GM19239 (cell line): ENCODE measurements at regions not wholly inside any gene's neighbourhood (a gene's known extent, or its start where the extent isn't known, plus 50 kb on each side); places are given as distances from the start of the nearest gene placed in this dataset.

Source experiments
- DNase-seq: peaks from one replicate; pipeline ENCODE4 v3.0.0; 2011; ENCODE audit warnings: low spot score; ENCODE audit not compliant: insufficient read length
- FAIRE-seq: peaks from 2 replicates; lab custom pipeline; 2011; peaks lifted over from hg19 to GRCh38; lab: Jason Lieb, UNC

DNA sequence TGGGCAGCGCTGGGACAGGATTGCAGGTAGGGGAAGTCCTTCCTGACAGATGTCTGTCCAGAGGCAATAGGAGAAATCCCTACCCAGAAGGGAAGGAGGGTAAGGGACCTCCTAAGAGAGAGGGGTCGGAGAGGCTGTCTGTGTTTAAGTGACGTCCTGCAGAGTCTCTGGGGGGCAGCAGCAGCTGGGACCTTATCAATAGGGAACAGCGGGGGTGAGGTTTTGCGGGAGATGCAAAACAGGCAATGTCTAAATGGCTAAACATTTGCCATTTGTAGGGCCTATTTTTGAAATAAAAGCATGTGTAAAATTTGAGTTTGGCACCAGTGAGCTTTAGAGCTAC, 108.7 kb upstream of the HS6ST1 start:
- no peak for DNase-seq
- no peak for FAIRE-seq

DNA sequence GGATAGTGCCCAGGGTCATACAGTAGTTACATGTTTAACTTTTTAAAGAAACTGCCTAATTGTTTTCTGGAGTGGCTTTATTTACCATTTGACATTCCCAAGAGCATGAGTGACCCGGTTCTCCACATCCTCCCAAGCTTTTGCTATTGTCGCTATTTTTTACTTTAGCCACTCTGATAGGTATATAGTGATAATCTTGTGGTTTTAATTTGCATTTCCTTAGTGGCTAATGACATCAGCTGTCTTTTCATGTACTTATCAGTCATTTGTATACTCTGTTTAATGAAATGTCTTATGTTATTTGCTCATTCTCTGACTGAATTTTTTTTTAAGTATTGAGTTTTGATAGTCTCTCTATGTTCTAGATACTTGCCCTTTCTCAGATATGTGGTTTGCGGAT, 109.7 kb upstream of the HS6ST1 start:
- DNase-seq (no peak), FAIRE-seq (no peak)

DNA sequence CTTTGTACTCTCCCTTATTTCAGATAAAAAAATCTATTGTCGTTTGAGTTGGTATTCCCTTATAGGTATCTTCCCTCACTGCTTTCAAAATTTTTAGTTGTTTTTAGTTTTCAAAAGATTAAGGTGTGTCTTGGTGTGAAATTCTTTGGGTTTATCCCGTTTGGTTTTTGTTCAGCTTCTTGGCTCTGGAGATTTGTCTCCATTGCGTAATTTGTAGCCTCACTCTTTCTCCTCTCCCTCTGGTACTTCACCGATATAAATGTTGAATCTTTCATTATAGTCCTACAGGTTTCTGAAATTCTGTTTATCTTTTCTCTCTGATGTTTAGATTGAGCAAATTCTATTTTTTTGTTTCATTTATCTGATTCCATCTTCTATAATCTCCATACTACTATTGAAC, 113.8 kb upstream of the HS6ST1 start:
- FAIRE-seq (no peak), DNase-seq (no peak)

DNA sequence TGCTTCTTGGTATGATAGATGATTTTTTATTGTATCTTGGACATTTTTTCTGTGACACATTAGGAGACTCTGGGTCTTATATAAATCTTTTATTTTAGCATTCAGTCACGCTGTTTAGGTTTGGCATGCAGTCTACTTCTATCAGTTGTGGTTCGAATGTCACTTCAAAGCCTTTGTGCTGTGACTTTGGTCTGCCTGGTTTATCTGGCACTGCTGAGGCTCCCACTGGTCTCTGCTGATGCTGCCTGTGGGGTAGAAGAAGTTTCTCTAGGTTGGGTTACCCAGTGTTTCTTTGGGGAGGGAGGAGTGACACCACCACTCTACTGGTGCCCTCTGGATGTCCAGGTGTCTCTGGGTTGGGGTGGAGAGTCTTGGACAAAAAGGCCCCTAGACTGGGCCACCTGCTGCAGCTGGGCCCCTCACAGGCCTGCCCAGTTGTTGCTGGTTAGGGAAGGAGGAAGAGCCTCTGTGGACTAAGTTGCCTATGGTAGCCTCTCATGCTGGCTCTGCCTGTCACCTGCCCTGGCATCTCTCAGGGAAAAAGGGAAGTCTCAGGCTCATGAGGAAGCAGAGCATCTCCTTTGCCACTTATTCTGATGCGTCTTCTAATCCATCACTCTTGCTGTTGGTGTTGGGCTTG, 115.4 kb upstream of the HS6ST1 start:
- FAIRE-seq, result no peak
- no peak for DNase-seq

DNA sequence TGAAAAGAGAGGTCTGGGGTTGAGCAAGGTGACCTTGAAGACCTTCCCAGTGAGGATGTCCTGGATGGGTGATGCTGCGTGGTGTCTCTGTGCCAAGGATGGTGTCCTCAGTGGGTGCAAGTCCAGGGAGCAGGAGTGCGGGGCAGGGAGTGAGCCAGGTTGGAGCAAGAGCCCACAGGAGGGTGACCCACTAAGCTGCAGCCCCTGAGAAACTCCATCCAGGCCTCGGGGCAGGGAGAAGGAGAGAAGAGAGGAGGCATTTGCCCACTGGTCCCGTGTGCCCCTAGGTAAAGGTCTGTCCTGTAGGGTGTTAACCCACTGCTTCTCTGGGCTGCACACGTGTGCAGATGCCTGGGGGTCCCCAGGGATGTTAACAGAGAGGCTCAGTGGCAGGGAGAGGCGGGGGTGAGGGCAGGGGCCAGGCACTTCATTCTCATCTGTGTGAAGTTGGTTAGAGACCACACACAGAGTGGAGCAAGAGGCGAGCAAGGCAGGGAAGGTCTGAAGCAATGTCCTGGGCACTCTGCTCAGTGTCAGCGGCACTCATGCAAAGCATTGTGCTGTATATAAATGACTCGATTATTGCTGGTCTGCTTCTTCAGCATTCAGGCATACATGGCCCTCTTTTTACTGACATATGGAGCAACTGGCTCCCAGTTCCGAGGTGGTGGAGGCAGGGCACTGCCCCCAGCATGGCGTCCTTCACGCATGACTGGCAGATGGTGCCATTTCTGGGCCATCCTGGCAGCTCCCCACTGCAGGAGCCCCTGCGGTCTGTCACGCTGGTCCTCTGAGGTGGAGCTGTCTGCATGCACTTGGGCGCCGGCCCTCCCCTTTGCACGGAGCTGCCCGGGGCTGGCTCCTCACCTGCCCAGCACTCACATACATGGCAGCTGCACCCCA, 117.2 kb upstream of the HS6ST1 start:
- no peak for FAIRE-seq

DNA sequence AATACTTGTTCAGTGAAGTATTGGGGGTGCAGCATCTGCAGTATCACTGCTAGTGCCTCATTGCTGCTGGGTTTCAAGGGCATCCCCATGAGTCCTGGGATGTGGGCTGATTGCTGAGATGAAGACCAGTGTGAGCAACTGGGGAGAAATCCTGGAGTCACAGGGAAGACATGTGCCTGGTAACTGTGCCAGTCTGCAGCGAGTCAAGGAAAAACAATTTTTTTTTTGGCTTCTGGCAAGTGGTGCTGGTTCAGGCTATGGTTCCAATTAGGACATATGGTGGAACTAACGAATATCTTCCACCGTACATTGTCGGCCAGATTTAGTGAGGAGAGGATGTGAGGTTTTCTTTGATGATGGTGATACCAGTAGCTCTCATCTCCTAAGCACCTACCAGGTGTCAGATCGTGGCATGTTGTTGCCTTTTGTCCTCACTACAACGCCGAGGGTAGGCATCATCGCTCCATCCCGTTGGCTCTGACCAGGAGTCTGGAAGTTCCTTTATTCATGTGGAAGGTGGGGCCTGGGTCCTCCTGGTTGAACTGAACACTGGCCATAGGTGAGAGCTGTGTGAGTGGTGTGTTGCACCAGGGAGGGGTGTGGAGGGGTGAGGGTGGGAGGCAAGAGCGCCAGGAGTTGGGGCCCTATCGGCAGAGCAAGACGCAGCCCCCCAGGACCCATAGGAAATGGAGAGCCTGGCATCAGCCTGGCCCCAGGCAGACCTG, 118.0 kb upstream of the HS6ST1 start:
- DNase-seq (no peak), FAIRE-seq (no peak)

More for the DNA sequence above, 117.2 kb upstream of the HS6ST1 start:
- DNase-seq, result no peak

DNA sequence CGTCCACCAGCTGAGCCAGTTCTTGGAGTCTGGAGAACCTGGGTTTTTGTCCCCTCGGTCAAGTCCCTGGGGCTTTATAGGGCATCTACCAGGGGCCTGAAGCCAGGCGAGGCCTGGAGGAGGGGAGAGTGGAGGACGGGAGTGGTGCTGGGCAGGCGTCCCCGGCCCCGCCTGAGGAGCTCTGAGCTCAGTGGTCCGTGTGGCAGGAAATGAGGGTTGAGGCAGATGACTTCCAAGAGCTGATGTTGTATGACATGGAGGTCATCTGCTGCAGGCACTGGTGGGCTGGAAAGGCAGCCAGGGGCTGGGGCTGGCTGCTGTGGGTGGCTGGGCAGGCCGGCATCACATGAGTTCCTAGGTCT, 118.5 kb upstream of the HS6ST1 start:
- FAIRE-seq (no peak), DNase-seq (no peak)

DNA sequence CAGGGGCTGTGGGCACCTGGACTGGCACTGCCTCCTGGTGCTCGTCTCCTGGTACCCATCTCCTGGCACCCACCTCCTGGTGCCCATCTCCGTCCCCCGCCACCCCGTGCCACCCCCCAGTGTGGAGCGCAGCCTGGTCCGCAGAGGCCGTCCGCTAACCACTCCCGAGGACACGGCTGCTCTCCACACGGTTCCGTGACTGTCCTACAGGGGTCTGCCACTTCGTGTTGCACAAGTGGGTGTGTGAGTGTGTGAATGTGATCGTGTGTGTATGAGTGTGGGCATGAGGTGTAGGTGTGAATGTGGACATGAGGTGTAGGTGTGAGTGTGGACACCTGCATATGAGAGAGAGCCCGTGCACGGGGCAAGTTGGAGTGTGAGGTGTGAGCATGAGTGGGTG, 119.4 kb upstream of the HS6ST1 start:
- DNase-seq (no peak), FAIRE-seq (no peak)

DNA sequence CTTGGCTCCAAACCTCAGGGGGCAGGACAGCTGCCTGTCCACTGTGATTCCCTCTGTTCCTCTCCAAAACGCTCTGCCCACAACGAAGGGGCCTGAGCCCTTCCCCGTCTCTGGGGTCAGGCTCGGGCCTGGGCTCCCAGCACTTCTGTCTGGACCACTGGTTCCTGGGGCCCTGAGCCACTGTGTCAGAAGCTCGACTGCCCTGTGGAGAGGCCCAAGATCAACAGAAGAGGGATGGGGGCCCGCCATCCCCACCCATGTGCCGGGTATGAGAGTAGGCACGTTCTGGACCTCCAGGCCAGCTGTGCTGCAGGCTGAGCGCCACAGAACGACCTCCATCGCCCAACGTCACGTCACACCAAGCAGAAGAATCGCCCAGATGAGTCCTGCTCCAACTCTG, 119.9 kb upstream of the HS6ST1 start:
- FAIRE-seq, result no peak
- DNase-seq, result no peak

DNA sequence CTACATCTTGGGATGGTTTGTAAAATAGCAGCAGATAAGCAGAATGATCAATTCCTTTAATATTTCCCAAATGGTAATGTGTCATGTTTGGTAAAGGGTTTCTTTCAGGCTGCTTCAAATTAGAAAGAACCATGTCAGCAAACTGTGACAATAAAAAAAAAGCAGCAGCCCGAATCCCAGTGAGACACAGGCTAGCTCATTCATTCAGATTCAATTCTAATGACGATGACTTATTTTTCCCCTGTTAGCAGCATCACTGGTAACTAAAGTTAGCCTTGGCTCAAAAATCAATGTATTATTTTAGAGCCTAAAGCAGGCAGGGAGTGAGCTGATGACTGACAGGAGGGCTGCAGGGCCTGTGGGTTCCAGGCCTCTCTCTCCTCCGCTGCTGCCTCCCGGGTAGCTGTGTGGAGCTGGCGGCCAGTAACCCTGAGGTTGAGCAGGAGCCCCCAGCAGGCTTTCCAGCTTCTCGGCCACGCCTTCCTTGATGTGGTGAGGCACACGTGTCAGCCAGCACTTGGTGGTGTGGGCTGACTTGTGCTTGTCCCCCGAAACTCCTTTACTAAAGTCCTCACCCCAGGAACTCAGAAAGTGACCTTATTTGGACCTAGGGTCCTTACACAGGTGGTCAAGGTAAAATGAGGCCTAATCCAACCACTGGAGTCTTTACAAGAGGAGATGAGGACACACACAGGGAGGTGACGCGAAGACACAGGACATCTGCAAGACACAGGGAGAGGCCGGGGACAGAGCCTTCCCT, 120.5 kb upstream of the HS6ST1 start:
- DNase-seq (no peak), FAIRE-seq (no peak)

DNA sequence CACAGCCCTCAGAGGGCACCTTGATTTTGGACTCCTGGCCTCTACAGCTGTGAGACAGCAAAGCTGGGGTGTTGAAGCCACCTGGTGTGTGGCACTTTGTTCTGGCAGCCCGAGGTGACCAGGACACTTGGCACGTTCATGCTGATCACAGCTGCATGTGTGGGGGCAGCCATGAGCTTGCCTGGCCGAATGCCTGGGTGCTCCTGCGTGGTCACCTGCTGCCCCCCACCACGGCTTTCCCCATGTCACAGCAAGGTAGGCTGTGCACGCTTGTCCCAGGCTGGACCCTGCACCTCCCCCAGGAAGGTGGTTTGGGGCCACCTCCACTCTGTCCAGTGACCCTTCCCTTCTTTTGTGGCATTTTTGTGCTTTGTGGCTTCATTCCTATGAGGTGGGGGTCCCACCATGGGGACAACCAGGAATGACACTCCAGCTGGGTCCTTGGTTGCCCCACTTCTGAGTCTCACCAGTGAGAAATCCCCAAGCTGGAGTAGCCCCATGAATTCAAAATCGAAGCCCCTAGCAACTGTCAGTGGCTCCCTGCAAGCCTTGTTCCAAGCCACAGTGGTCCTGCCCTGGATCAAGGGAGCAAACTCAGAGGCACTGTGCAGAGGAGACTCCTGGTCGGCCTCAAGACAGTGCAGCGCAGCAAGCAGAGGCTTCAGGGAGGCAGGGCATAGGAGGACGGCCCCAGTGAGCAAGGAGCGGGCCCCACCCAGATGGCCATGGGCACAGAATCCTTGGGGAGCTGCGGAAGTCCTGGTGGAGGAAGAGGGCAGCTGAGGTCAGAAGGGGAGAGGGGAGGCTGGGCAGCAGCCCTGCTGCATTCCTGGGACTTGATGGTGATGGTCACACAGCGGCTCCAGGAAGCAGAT, 121.4 kb upstream of the HS6ST1 start:
- FAIRE-seq, result no peak
- DNase-seq, result no peak

DNA sequence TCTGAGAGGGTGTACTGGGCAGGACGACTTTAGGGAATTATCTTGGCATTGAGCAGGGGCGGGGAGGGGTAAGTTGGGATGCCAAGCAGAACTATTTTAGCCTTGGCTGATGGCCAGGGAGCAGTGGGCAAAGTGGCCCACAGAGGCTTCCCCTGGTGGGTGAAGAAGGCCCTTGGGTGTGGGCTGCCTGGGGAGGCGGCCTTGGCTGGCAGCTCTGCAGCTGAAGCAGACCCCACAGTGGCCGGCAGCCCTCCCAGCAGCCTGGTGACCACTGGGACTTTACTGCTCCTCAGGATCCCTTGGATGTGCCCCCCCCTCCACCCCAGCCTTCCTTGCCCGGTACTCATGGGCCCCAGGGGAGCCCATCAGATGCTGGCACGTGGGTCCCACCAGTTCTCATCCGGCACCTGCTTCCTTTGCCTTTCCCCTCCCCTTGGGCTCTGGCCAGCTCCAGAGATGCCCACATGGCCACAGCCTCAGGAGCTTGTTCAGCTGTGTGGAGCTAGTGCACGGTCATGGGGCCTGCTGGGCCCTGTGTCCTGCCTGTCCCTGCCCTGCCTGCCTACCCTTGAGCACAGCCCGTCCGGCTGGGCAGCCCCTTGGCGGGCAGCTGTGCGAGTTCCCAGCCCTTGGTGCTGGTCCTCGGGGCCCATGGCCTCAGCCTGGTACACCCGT, 122.1 kb upstream of the HS6ST1 start:
- no peak for DNase-seq

DNA sequence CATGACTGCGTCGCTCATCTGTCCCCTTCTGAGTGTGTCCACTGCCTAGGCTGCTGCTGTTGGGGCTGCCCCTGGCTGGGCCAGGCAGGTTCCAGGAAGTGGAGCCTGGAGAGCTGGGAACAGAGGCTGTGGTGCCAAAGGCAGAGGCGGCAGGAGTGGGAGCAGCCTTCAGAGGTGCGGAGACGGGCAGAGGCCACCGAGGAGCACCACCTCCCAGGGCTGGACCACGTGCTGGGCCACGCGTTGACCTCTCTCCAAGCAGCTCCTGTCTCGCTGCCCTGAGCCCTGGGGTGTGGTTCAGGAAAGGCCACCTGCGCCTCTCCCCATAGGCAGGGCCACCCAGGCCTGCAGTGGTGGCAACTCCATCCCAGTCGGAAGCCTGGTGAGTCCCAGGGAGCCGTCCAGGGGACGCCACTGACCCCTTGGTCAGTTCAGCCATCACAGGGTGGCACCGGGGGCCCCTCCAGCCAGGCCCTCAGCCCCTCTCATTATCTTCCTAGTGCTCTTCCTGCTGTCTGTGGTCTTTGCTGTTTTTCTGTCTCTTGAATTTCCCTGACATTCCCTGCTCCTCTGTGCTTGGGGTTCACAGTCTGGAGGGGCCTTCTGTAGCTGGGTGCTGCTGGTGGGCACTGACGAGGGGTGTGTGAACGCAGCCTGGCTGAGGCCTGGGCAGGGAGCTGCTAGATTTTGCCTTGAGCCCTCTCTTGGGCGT, 122.8 kb upstream of the HS6ST1 start:
- no peak for FAIRE-seq

More for the DNA sequence above, 122.1 kb upstream of the HS6ST1 start:
- no peak for FAIRE-seq

DNA sequence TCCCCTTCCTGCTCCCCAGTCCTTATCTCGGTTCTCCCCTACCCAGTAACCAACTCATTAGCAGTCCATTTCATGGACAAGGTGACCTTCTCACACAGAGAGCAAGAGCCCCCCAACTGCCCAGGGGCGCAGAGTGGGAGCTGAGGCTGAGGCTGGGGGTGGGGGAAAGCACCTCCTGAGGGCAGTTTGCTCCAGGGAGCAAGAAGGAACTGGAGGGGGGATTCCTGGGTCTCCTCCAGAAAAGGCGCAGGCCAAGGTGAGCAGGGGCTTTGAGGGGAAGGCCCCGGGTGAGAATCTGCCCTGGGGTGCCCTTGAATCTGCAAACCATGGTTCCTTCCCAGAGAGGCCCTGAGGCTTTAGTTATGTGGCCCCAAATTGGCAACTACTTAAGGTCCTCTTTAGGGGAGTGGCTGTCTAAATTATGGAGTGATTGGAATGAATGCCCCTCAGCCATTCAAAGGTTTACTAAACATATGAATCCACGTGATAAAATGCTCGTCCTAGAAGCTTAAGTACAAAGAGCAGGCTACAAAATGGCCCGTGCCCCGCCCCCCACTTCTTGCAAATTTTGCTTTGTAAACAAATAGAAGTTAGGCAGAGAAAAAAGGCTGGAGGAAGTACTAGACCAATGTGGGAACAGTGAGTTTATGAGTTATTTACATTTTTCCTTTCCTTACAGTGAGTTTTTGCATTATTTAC, 123.5 kb upstream of the HS6ST1 start:
- no peak for FAIRE-seq
- no peak for DNase-seq

More for the DNA sequence above, 122.8 kb upstream of the HS6ST1 start:
- DNase-seq, result no peak

DNA sequence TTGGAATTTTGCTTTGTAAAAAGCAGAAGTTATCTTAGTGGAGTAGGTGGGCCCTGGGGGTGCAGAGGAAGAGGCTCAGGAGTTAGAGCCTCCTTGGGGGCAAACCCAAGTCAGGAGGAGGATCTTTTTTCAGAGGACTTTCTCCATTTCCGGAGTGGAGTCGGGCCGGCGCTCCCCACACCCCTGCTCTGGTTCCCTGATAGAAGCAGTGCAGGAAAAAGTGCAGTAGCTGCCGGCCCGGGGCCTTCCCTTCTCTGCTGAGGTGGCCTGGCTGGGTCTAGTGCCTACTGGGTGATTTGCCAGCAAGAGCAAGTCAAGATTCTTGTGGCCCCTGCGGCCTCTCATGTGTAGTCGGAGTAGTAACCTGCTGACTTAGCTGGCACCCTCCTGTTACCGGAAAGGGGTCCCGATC, 124.2 kb upstream of the HS6ST1 start:
- FAIRE-seq, result no peak
- no peak for DNase-seq

DNA sequence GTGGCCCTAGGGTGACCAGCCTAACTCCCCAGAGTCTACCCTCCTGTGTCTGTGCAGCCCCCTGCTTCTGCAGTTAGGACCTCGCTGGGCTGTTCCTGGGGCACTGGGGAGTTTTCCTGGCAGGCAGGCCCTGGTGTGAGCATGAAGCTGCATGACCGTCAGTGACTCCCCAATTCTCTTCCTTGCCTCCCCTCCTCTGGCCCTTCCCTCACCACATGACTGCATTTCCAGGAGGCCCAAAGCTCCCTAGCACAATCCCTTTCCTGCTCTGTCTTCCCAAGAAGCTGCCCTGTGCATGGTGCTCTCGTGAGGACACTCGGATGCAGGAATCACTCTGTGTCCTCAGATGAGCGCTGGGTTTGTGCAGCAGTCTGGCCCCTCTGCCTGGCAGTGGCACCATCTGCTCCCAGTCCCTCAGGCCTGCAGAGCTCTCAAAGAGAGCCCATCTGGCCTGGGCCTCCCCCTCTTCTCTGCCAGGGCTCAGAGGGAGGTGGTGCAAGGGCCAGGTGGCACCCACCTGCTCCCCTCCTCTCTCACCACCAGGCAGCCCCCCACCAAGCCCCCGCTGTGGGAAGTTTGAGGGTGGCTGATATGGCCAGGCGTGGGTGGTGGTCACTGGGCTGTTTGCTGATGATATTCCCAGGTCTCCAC, 125.6 kb upstream of the HS6ST1 start:
- DNase-seq, result no peak
- FAIRE-seq, result no peak

DNA sequence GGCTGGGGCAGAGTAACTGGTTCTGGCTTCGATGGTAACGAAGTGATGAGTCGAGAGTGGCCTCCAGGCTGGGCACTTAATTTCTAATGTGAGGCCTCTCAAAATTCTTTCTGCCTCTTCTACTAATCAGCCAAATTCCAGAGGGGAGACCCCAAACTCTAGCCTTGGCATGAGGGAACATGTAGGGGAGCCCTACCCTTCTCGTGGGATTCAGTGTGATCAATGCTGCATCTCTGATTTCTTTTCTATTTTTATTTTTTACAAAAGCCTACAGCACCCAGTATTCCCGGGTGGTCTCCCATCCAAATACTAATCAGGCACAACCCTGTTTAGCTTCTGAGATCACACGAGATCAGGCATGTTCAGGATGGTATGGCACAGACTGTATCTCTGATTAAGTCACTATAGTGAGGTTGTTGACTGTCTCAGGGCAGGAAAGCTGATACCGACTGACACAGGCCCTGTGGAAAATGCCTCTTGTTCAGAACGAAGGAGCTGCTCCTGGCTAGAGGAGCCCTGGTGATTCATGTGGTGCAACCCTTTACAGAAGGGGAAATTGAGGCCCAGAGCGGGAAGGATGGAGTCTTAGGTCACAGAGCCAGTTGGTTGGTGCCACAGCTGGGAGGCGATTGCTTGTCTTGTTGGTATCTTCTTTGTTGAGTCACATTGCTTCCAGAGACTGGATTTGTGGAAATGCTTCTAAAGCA, 126.3 kb upstream of the HS6ST1 start:
- FAIRE-seq (no peak), DNase-seq (no peak)
